ENCODE measurements at regions not wholly inside any gene's neighbourhood (a gene's known extent, or its start where the extent isn't known, plus 50 kb on each side); places are given as distances from the start of the nearest gene placed in this dataset.

DNA sequence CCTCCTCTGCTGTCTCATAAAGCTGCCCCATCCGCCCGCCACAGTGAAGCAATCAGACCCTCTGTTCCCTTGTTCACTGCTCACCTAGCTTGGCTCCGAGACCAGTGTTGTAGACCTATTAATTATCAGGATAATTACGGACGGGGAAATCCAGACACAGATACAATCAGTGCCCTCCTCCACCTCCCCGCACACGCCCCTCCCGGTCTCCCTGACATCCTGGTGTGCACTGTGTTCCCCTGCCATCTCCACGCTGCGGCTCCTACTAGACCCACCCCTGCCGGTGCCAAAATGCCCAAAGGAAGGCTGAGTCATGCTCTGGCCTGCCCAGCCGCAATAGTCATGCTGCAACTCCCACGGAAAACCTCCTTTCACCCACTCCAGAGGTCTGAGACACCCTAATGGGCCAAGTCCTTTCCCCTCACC lies 277.3 kb upstream of the TLE3 start:
- FAIRE-seq = no peak
- ChIA-PET POLR2A (interaction anchor here (0.6 to 1.3 kb wide), 3 partner anchors 26 to 668 kb away, joined by 3 to 5 read pairs (median 4); no protein-coding TSS in a partner anchor), CTCF (ENCODE audit: low intra/inter-chr PET ratio) (no interaction called here)
- Histone ChIP-seq H4K20me1 (replicated peaks; ENCODE audit: control insufficient read depth, insufficient read depth, low read length) (no peaks in the 10 kb centered on the region; the same call in 1 of the 2 replicates), H3K4me2 (ENCODE audit: insufficient read depth, low read length) (no peak overlapping the region), H3K9me3 (replicated peaks; ENCODE audit: control insufficient read depth, insufficient read depth, low read depth, low read length) (no peaks in the 10 kb centered on the region), H3K79me2 (ENCODE audit: control insufficient read depth, insufficient read depth, low read length) (no peaks in the 10 kb centered on the region), H3K27ac (ENCODE audit: extremely low read depth, low read depth, low read length) (no peak overlapping the region), H3K27me3 (ENCODE audit: control insufficient read depth in 2 of 2, insufficient read depth in 2 of 2, low read length in 2 of 2) (peaks cover 15 to 36% of the 10 kb centered on the region in 2 experiments; a peak in 4 of 5 replicates), H3K9ac (ENCODE audit: insufficient read depth in 1 of 2, low read depth in 2 of 2, low read length in 2 of 2) (no peak overlapping the region), H3K9me1 (ENCODE audit: control insufficient read depth, insufficient read depth, low read length) (no peaks in the 10 kb centered on the region), H3K36me3 (ENCODE audit: control insufficient read depth, insufficient read depth, low read length) (no peaks in the 10 kb centered on the region), H3K4me1 (replicated peaks in 1 of 2; ENCODE audit: control insufficient read depth in 2 of 2, insufficient read depth in 2 of 2, low read length in 2 of 2) (peaks cover 1 to 10% of the 10 kb centered on the region in 2 experiments; a peak in 3 of 5 replicates), H2AFZ (ENCODE audit: low read depth, low read length) (no peak overlapping the region), H3K4me3 (no peak overlapping the region)
- no peak for DNase-seq (ENCODE audit: extremely low read depth in 1 of 4, low spot score in 3 of 4)
- in situ Hi-C loops (cut with MboI) = no loop called here
- BruUV-seq (replicated peaks) = no TSS peak
- TF ChIP-seq CHD4 (IDR thresholded peaks at IDR 0.05; ENCODE audit: insufficient read depth, insufficient replicate concordance, low read depth, low read length, poor library complexity, severe bottlenecking) (no peak), MCM7 (IDR thresholded peaks at IDR 0.05) (no peak), YBX1 (IDR thresholded peaks at IDR 0.05) (no peak), KDM5B (IDR thresholded peaks at IDR 0.05; ENCODE audit: insufficient replicate concordance, low read depth, low read length) (no peak), C11orf30 (IDR thresholded peaks at IDR 0.05; ENCODE audit: low read depth) (0 out of 2 replicates have a peak, but pooled peaks have one; percentile 5), SRSF7 (optimal IDR thresholded peaks at IDR 0.05; ENCODE audit: low read depth, low read length) (no peak)
- 14% methylated on average over 13 of the region's 13 CpGs for WGBS (ENCODE audit: insufficient coverage, low coverage, missing lambda C conversion rate)
- intact Hi-C loops (cut with micrococcal nuclease) = no loop called here
- no peak for ATAC-seq

DNA sequence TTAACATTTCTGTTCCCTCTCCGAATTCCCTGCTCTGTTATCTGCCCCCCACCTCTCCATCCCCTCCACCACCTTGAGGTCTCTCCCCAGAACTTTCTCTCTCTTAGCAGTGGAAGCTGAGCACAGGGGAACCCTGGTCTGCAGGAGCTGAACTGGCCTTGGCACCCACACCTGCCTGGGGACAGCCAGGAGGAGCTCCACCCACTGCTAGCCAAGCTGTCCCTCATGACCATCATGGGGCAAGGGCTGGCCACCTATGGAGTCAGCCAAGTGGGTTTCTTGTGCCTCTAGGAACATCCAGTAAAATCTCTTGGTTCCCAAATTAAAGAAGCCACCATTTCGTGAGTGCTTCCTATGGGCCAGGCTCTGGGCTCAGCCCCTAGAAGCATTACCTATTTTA lies 276.4 kb upstream of the TLE3 start:
- no TSS peak for BruUV-seq (replicated peaks)
- FAIRE-seq (no peak), ATAC-seq (no peak)
- TF ChIP-seq ZNF282 (CRISPR knock-in tag; IDR thresholded peaks at IDR 0.05) (no peak), GABPB1 (CRISPR knock-in tag; IDR thresholded peaks at IDR 0.05) (no peak), KLF13 (tag; IDR thresholded peaks at IDR 0.05; ENCODE audit: borderline replicate concordance, low read depth) (no peak), CBX5 (IDR thresholded peaks at IDR 0.05; ENCODE audit: borderline replicate concordance, low read depth) (no peak), ZKSCAN8 (CRISPR knock-in tag; IDR thresholded peaks at IDR 0.05) (no peak), POLR2AphosphoS5 (IDR thresholded peaks at IDR 0.05; ENCODE audit: control insufficient read depth, insufficient read depth, low read depth, low read length) (no peak), ZNF696 (CRISPR knock-in tag; conservative IDR thresholded peaks at IDR 0.05) (no peak)
- TF ChIP-seq, protein P1, sequence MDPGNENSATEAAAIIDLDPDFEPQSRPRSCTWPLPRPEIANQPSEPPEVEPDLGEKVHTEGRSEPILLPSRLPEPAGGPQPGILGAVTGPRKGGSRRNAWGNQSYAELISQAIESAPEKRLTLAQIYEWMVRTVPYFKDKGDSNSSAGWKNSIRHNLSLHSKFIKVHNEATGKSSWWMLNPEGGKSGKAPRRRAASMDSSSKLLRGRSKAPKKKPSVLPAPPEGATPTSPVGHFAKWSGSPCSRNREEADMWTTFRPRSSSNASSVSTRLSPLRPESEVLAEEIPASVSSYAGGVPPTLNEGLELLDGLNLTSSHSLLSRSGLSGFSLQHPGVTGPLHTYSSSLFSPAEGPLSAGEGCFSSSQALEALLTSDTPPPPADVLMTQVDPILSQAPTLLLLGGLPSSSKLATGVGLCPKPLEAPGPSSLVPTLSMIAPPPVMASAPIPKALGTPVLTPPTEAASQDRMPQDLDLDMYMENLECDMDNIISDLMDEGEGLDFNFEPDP (CRISPR knock-in tag; IDR thresholded peaks at IDR 0.05) = no peak

More for the DNA sequence above, 276.4 kb upstream of the TLE3 start:
- H3K9me1 ChIP-seq (ENCODE audit: control insufficient read depth, insufficient read depth, low read length) = no peaks in the 10 kb centered on the region
- in situ Hi-C loops (cut with MboI) = no loop called here
- peaks cover 15 to 36% of the 10 kb centered on the region in 2 experiments; a peak in 4 of 5 replicates for H3K27me3 ChIP-seq (ENCODE audit: control insufficient read depth in 2 of 2, insufficient read depth in 2 of 2, low read length in 2 of 2)
- H3K27ac ChIP-seq (ENCODE audit: extremely low read depth, low read depth, low read length) = no peak overlapping the region
- H3K79me2 ChIP-seq (ENCODE audit: control insufficient read depth, insufficient read depth, low read length) = no peaks in the 10 kb centered on the region
- no peak overlapping the region for H2AFZ ChIP-seq (ENCODE audit: low read depth, low read length)
- POLR2A ChIA-PET = no interaction called here
- H3K4me1 ChIP-seq (replicated peaks in 1 of 2; ENCODE audit: control insufficient read depth in 2 of 2, insufficient read depth in 2 of 2, low read length in 2 of 2) = peaks cover 0 to 7% of the 10 kb centered on the region in 2 experiments; a peak in 2 of 5 replicates
- WGBS (ENCODE audit: insufficient coverage, low coverage, missing lambda C conversion rate) = 5% methylated on average over 2 of the region's 2 CpGs
- H4K20me1 ChIP-seq (replicated peaks; ENCODE audit: control insufficient read depth, insufficient read depth, low read length) = no peaks in the 10 kb centered on the region; the same call in 1 of the 2 replicates
- H3K4me3 ChIP-seq = no peak overlapping the region
- no peak overlapping the region for H3K9ac ChIP-seq (ENCODE audit: insufficient read depth in 1 of 2, low read depth in 2 of 2, low read length in 2 of 2)
- H3K4me2 ChIP-seq (ENCODE audit: insufficient read depth, low read length) = no peak overlapping the region
- DNase-seq (ENCODE audit: extremely low read depth in 1 of 4, low spot score in 3 of 4) = no peak
- no peaks in the 10 kb centered on the region for H3K36me3 ChIP-seq (ENCODE audit: control insufficient read depth, insufficient read depth, low read length)
- CTCF ChIA-PET (ENCODE audit: low intra/inter-chr PET ratio) = interaction anchor here (0.7 kb wide), 1 partner anchor 248 kb away, joined by 3 read pairs; no protein-coding TSS in a partner anchor
- H3K9me3 ChIP-seq (replicated peaks; ENCODE audit: control insufficient read depth, insufficient read depth, low read depth, low read length) = no peaks in the 10 kb centered on the region
- intact Hi-C loops (cut with micrococcal nuclease) = no loop called here
